H7 (cell line): ENCODE measurements at regions not wholly inside any gene's neighbourhood (a gene's known extent, or its start where the extent isn't known, plus 50 kb on each side); places are given as distances from the start of the nearest gene placed in this dataset.

Experiments used
- DNase-seq: peaks from one replicate; pipeline ENCODE4 v3.0.0; 2012
- H3K27me3 ChIP-seq: 2 replicates; pipeline ENCODE4 v1.6.0; 2011; ENCODE audit warnings: mild to moderate bottlenecking, low read length; ENCODE audit not compliant: control insufficient read depth, insufficient read depth
- H3K36me3 ChIP-seq: replicated peaks from 2 replicates; pipeline ENCODE4 v1.5.1; 2011; ENCODE audit warnings: low read length; ENCODE audit not compliant: control insufficient read depth, insufficient read depth
- H3K4me3 ChIP-seq: 2 replicates; pipeline ENCODE4 v1.5.1; 2011; ENCODE audit warnings: low read depth, mild to moderate bottlenecking, control low read depth, low read length, moderate library complexity; ENCODE audit not compliant: insufficient read depth

GRCh38 chr2:180124273-180125139, 117.4 kb upstream of the CWC22 start:
- Histone ChIP-seq H3K27me3 (no peaks in the 10 kb centered on the region), H3K4me3 (no peak overlapping the region), H3K36me3 (no peaks in the 10 kb centered on the region)
- DNase-seq, result peak; percentile 19

- no peak overlapping the region for H3K4me3 ChIP-seq
- no peak for DNase-seq
- no peaks in the 10 kb centered on the region for H3K27me3 ChIP-seq
- no peaks in the 10 kb centered on the region for H3K36me3 ChIP-seq
Observed at GRCh38 chr2:180122874-180123273, 115.8 kb upstream of the CWC22 start.

GRCh38 chr2:180115675-180116074, 108.6 kb upstream of the CWC22 start:
- Histone ChIP-seq H3K36me3 (no peaks in the 10 kb centered on the region), H3K4me3 (no peak overlapping the region), H3K27me3 (no peaks in the 10 kb centered on the region)
- DNase-seq, result no peak

- no peak for DNase-seq
- H3K27me3 ChIP-seq, result no peaks in the 10 kb centered on the region
- H3K4me3 ChIP-seq, result no peak overlapping the region
- H3K36me3 ChIP-seq, result no peaks in the 10 kb centered on the region
Observed at GRCh38 chr2:180115269-180115668, 108.2 kb upstream of the CWC22 start.

GRCh38 chr2:180111901-180112300, 104.8 kb upstream of the CWC22 start:
- H3K36me3 ChIP-seq, result no peaks in the 10 kb centered on the region
- H3K27me3 ChIP-seq, result no peaks in the 10 kb centered on the region
- no peak overlapping the region for H3K4me3 ChIP-seq
- no peak for DNase-seq

GRCh38 chr2:180110469-180110868, 103.4 kb upstream of the CWC22 start:
- H3K36me3 ChIP-seq, result no peaks in the 10 kb centered on the region
- H3K27me3 ChIP-seq, result no peaks in the 10 kb centered on the region
- no peak overlapping the region for H3K4me3 ChIP-seq
- no peak for DNase-seq

- Histone ChIP-seq H3K36me3 (no peaks in the 10 kb centered on the region), H3K27me3 (no peaks in the 10 kb centered on the region), H3K4me3 (no peak overlapping the region)
- no peak for DNase-seq
Observed at GRCh38 chr2:180101846-180102245, 94.7 kb upstream of the CWC22 start.

GRCh38 chr2:180099308-180099707, 92.2 kb upstream of the CWC22 start:
- no peak overlapping the region for H3K4me3 ChIP-seq
- no peaks in the 10 kb centered on the region for H3K27me3 ChIP-seq
- no peak for DNase-seq

GRCh38 chr2:180085144-180085543, 78.0 kb upstream of the CWC22 start:
- no peak overlapping the region for H3K4me3 ChIP-seq
- no peak for DNase-seq

More at GRCh38 chr2:180099308-180099707, 92.2 kb upstream of the CWC22 start:
- H3K36me3 ChIP-seq, result no peaks in the 10 kb centered on the region

GRCh38 chr2:180077295-180077906, 70.3 kb upstream of the CWC22 start:
- DNase-seq, result peak; percentile 6
- H3K4me3 ChIP-seq, result no peak overlapping the region
- no peaks in the 10 kb centered on the region for H3K36me3 ChIP-seq
- no peaks in the 10 kb centered on the region for H3K27me3 ChIP-seq

More at GRCh38 chr2:180085144-180085543, 78.0 kb upstream of the CWC22 start:
- H3K27me3 ChIP-seq, result no peaks in the 10 kb centered on the region
- H3K36me3 ChIP-seq, result no peaks in the 10 kb centered on the region

GRCh38 chr2:180075870-180076269, 68.8 kb upstream of the CWC22 start:
- Histone ChIP-seq H3K27me3 (no peaks in the 10 kb centered on the region), H3K36me3 (no peaks in the 10 kb centered on the region), H3K4me3 (no peak overlapping the region)
- no peak for DNase-seq

- DNase-seq, result no peak
Observed at GRCh38 chr2:180071797-180072196, 64.7 kb upstream of the CWC22 start.

GRCh38 chr2:180063494-180064092, 56.5 kb upstream of the CWC22 start:
- no peaks in the 10 kb centered on the region for H3K36me3 ChIP-seq
- no peak overlapping the region for H3K4me3 ChIP-seq
- no peaks in the 10 kb centered on the region for H3K27me3 ChIP-seq
- no peak for DNase-seq

More at GRCh38 chr2:180071797-180072196, 64.7 kb upstream of the CWC22 start:
- no peak overlapping the region for H3K4me3 ChIP-seq
- no peaks in the 10 kb centered on the region for H3K27me3 ChIP-seq
- peaks cover 1% of the 10 kb centered on the region; the same call in 1 of the 2 replicates for H3K36me3 ChIP-seq

- no peak for DNase-seq
- H3K27me3 ChIP-seq, result no peaks in the 10 kb centered on the region
Observed at GRCh38 chr2:180062178-180062577, 55.1 kb upstream of the CWC22 start.

GRCh38 chr2:180061546-180061945, 54.4 kb upstream of the CWC22 start:
- no peak for DNase-seq
- H3K27me3 ChIP-seq, result no peaks in the 10 kb centered on the region
- no peaks in the 10 kb centered on the region for H3K36me3 ChIP-seq
- no peak overlapping the region for H3K4me3 ChIP-seq

More at GRCh38 chr2:180062178-180062577, 55.1 kb upstream of the CWC22 start:
- no peak overlapping the region for H3K4me3 ChIP-seq
- H3K36me3 ChIP-seq, result no peaks in the 10 kb centered on the region
